ENCODE measurements at regions not wholly inside any gene's neighbourhood (a gene's known extent, or its start where the extent isn't known, plus 50 kb on each side); places are given as distances from the start of the nearest gene placed in this dataset.

- WGBS, 5 donors: 72 to 89% (median 79%) methylated on average over 3 of the region's 3 CpGs
- H3K27ac ChIP-seq: no peak overlapping the region
Measured at GRCh38 chr4:182093935-182094334, 149.3 kb upstream of the TENM3 start.

GRCh38 chr4:182101618-182102017, 141.6 kb upstream of the TENM3 start:
- no peaks in the 10 kb centered on the region for H3K36me3 ChIP-seq
- 87 to 96% (median 91%) methylated on average over 8 of the region's 8 CpGs for WGBS, 5 donors
- no peak overlapping the region for H3K4me3 ChIP-seq

More at GRCh38 chr4:182093935-182094334, 149.3 kb upstream of the TENM3 start:
- Histone ChIP-seq H3K27me3 (replicated peaks in 1 of 7) (no peaks in the 10 kb centered on the region), H3K4me1 (no peaks in the 10 kb centered on the region), H3K4me3 (no peak overlapping the region), H3K9me3 (peaks cover 0 to 16% (median 0%) of the 10 kb centered on the region in 8 donors), H3K36me3 (no peaks in the 10 kb centered on the region)
- no peak for DNase-seq
- TF ChIP-seq POLR2AphosphoS5 (IDR thresholded peaks at IDR 0.05) (no peak), POLR2A (IDR thresholded peaks at IDR 0.05) (no peak)
- intact Hi-C loops (cut with DNase I; ENCODE audit: low total_unique reads): no loop called here

GRCh38 chr4:182102576-182102975, 140.6 kb upstream of the TENM3 start:
- Histone ChIP-seq H3K27me3 (replicated peaks in 1 of 7) (no peaks in the 10 kb centered on the region), H3K36me3 (no peaks in the 10 kb centered on the region), H3K4me1 (no peaks in the 10 kb centered on the region), H3K9me3 (peaks cover 0 to 13% (median 0%) of the 10 kb centered on the region in 8 donors), H3K27ac (no peak overlapping the region), H3K4me3 (no peak overlapping the region)
- DNase-seq: no peak
- WGBS, 5 donors: 63 to 83% (median 66%) methylated on average over 3 of the region's 3 CpGs
- no peak for TF ChIP-seq POLR2A (IDR thresholded peaks at IDR 0.05)
- no peak for TF ChIP-seq CTCF (IDR thresholded peaks at IDR 0.05 in 8 of 11, conservative IDR thresholded peaks at IDR 0.05 in 3 of 11)
- TF ChIP-seq POLR2AphosphoS5 (IDR thresholded peaks at IDR 0.05): no peak
- intact Hi-C loops (cut with DNase I; ENCODE audit: low total_unique reads): no loop called here

More at GRCh38 chr4:182101618-182102017, 141.6 kb upstream of the TENM3 start:
- TF ChIP-seq POLR2AphosphoS5 (IDR thresholded peaks at IDR 0.05) (no peak), CTCF (IDR thresholded peaks at IDR 0.05 in 8 of 11, conservative IDR thresholded peaks at IDR 0.05 in 3 of 11) (no peak), POLR2A (IDR thresholded peaks at IDR 0.05) (no peak)
- H3K4me1 ChIP-seq: no peaks in the 10 kb centered on the region
- intact Hi-C loops (cut with DNase I; ENCODE audit: low total_unique reads): no loop called here
- DNase-seq: no peak
- H3K27me3 ChIP-seq (replicated peaks in 1 of 7): no peaks in the 10 kb centered on the region
- H3K27ac ChIP-seq: no peak overlapping the region
- H3K9me3 ChIP-seq: peaks cover 0 to 16% (median 0%) of the 10 kb centered on the region in 8 donors

- WGBS, 5 donors: 62 to 82% (median 72%) methylated on average over 5 of the region's 5 CpGs
- H3K36me3 ChIP-seq: no peaks in the 10 kb centered on the region
- H3K9me3 ChIP-seq: peaks cover 0 to 3% (median 0%) of the 10 kb centered on the region in 8 donors
- no peak for DNase-seq
- no peaks in the 10 kb centered on the region for H3K4me1 ChIP-seq
- H3K27ac ChIP-seq: no peak overlapping the region
- TF ChIP-seq CTCF (IDR thresholded peaks at IDR 0.05 in 8 of 11, conservative IDR thresholded peaks at IDR 0.05 in 3 of 11) (no peak), POLR2A (IDR thresholded peaks at IDR 0.05) (no peak), POLR2AphosphoS5 (IDR thresholded peaks at IDR 0.05) (no peak)
- intact Hi-C loops (cut with DNase I; ENCODE audit: low total_unique reads): no loop called here
- no peaks in the 10 kb centered on the region for H3K27me3 ChIP-seq (replicated peaks in 1 of 7)
- no peak overlapping the region for H3K4me3 ChIP-seq
Measured at GRCh38 chr4:182103614-182104319, 139.4 kb upstream of the TENM3 start.
